Uterus (tissue), 2 donors: ENCODE measurements at regions not wholly inside any gene's neighbourhood (a gene's known extent, or its start where the extent isn't known, plus 50 kb on each side); places are given as distances from the start of the nearest gene placed in this dataset.

Experiments used
- CTCF ChIP-seq, 4 experiments: fragments of 200-600 bp in 2 of 4; fragments of 450-650 bp in 2 of 4; sonication (generic) in 2 of 4; IDR thresholded peaks; one replicate each; pipeline ENCODE4 v1.5.1; 2016 to 2019; ENCODE audit warnings: antibody characterized with exemption in 4 of 4, mild to moderate bottlenecking in 2 of 4, moderate library complexity in 1 of 4
- POLR2A ChIP-seq, 2 donors: fragments of 450-650 bp; IDR thresholded peaks; one replicate each; pipeline ENCODE4 v1.6.1; 2016; ENCODE audit warnings: antibody characterized with exemption in 2 of 2, mild to moderate bottlenecking in 1 of 2, moderate library complexity in 1 of 2

- TF ChIP-seq CTCF (IDR thresholded peaks at IDR 0.05) (no peak), POLR2A (IDR thresholded peaks at IDR 0.05) (no peak)
These were observed 173.1 kb upstream of the RAB6C start for GRCh38 chr2:129806317-129806716.
